ENCODE measurements at regions not wholly inside any gene's neighbourhood (a gene's known extent, or its start where the extent isn't known, plus 50 kb on each side); places are given as distances from the start of the nearest gene placed in this dataset.
"Not testable (repeated sequence)": the region's sequence is repeated elsewhere in the genome, so short reads cannot be mapped to it uniquely, and the experiment has no call there.

GRCh38 chr6:26898785-26899184, 239.2 kb upstream of the ZNF322 start:
- not testable (repeated sequence) for TF ChIP-seq CTCF, POLR2A (IDR thresholded peaks at IDR 0.05)
